ENCODE measurements at regions not wholly inside any gene's neighbourhood (a gene's known extent, or its start where the extent isn't known, plus 50 kb on each side); places are given as distances from the start of the nearest gene placed in this dataset.

- TF ChIP-seq CTCF (IDR thresholded peaks at IDR 0.05): no peak
- no peak for TF ChIP-seq POLR2A (IDR thresholded peaks at IDR 0.05)
- TF ChIP-seq POLR2AphosphoS5 (IDR thresholded peaks at IDR 0.05): no peak
- TF ChIP-seq EP300 (IDR thresholded peaks at IDR 0.05): no peak
These were observed 197.6 kb upstream of the RBM19 start for GRCh38 chr12:114163771-114164170.

Data from gastroesophageal sphincter (tissue), 3 donors.